NT2/D1 (cell line): ENCODE measurements at regions not wholly inside any gene's neighbourhood (a gene's known extent, or its start where the extent isn't known, plus 50 kb on each side); places are given as distances from the start of the nearest gene placed in this dataset.
A peak's percentile ranks its signal among the peaks of the same experiment; 100 is the strongest.

Experiments
- DNase-seq: peaks from one replicate; pipeline ENCODE4 v3.0.0-alpha.2; 2011; ENCODE audit warnings: low read depth, low spot score
- H3K27me3 ChIP-seq: 2 replicates; pipeline ENCODE4 v1.6.0; 2011; ENCODE audit warnings: mild to moderate bottlenecking; ENCODE audit not compliant: insufficient read length, insufficient read depth
- H3K36me3 ChIP-seq: 2 replicates; pipeline ENCODE4 v1.6.1; 2011; ENCODE audit warnings: mild to moderate bottlenecking, low read length, mixed read lengths; ENCODE audit not compliant: insufficient read depth, insufficient read length
- H3K4me1 ChIP-seq: 2 replicates; pipeline ENCODE4 v1.5.1; 2011; ENCODE audit not compliant: insufficient read depth, insufficient read length
- H3K4me3 ChIP-seq: 2 replicates; pipeline ENCODE4 v1.5.1; 2011; ENCODE audit warnings: low read depth; ENCODE audit not compliant: insufficient read length
- H3K9ac ChIP-seq: 2 replicates; pipeline ENCODE4 v1.6.0; 2011; ENCODE audit warnings: low read depth; ENCODE audit not compliant: insufficient read length
- H3K9me3 ChIP-seq: 2 replicates; pipeline ENCODE4 v1.5.1; 2011; ENCODE audit warnings: mild to moderate bottlenecking, low read length; ENCODE audit not compliant: insufficient read depth
- SUZ12 ChIP-seq: IDR thresholded peaks from 2 replicates; pipeline ENCODE4 v1.6.1; 2011; ENCODE audit not compliant: insufficient read length, insufficient read depth; ENCODE audit errors: extremely low read depth
- YY1 ChIP-seq: IDR thresholded peaks from 2 replicates; pipeline ENCODE4 v1.6.1; 2011; ENCODE audit not compliant: insufficient read length, insufficient read depth
- ZNF274 ChIP-seq: IDR thresholded peaks from 2 replicates; pipeline ENCODE4 v1.6.1; 2011; ENCODE audit warnings: mild to moderate bottlenecking, low read depth, low read length

DNA sequence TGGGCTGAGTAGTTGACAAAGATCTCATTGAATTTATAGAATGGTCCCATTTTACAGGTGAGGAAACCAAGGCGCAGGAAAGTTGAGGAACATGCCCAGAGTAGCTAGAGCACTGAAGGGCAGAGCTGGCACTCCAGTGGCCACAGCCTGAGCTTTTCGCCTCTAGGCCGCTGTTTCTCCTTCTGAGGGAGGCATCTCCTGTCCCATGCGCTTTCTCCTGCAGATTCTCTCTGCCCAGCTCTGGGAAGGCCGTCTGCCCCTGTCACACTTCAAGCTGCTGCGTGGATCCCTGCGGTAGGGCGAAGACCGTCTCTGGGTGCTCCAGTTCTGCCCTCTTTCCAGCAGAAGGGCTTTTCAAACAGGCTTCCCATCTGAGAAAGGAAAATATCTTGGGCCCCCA, 159.9 kb downstream of the ACTL8 start:
- Histone ChIP-seq H3K27me3 (no peaks in the 10 kb centered on the region), H3K9ac (no peak overlapping the region), H3K9me3 (no peaks in the 10 kb centered on the region), H3K4me3 (no peak overlapping the region), H3K36me3 (no peaks in the 10 kb centered on the region), H3K4me1 (no peaks in the 10 kb centered on the region)
- TF ChIP-seq ZNF274 (no peak), YY1 (no peak), SUZ12 (no peak)
- DNase-seq, result no peak

DNA sequence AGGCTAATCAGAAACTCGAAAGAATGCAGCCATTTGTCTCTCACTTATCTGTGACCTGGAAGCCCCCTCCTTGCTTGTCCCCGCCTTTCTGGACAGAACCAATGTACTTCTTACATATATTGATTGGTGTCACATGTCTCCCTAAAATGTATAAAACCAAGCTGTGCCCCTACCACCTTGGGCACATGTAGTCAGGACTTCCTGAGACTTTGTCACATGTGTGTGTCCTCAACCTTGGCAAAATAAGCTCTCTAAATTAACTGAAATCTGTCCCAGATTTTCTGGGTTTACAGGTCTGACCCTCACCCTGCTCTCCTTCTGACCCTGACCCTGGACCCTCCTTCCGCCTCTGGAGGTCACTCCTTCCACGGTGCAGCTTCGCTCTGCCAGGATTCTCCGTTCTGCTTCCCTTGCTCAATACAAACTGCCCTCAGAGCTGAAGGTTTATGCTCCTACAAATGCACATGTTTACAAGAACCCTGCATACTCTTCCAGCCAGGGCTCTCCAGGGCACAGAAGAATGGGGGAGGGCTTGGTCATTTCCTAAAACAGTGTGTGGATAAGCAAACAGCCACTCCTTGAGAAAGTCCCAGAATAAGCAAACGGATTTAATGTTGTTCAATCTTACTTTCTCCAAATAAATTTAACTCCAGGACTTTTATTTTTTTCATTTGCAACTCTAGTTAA, 160.5 kb downstream of the ACTL8 start:
- no peak overlapping the region for H3K9ac ChIP-seq
- no peak for DNase-seq
- peaks cover 6% of the 10 kb centered on the region for H3K27me3 ChIP-seq
- H3K9me3 ChIP-seq, result no peaks in the 10 kb centered on the region
- H3K4me1 ChIP-seq, result no peaks in the 10 kb centered on the region
- H3K4me3 ChIP-seq, result no peak overlapping the region
- H3K36me3 ChIP-seq, result no peaks in the 10 kb centered on the region
- TF ChIP-seq SUZ12, result no peak
- no peak for TF ChIP-seq YY1
- TF ChIP-seq ZNF274, result no peak

DNA sequence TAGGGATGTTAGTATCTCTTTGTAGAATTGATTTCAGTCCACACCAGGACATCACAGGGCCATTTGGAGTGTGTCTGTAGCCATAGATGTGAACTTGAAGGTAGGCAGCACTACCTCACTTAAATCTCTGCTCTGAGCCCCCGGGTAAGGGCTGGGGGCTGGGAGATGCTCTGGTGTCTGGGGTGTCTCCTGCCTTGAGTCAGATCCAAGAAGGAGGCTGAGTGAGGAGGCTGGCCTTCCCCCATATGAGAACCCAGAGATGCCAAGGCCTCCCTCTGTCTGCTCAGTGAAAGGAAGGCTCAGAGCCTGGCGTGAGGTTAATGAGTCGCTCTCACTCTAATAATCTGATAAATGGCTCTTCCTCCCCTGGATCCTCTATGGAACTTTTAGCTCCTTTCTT, 161.6 kb downstream of the ACTL8 start:
- Histone ChIP-seq H3K27me3 (peaks cover 17% of the 10 kb centered on the region), H3K9ac (no peak overlapping the region), H3K4me3 (no peak overlapping the region), H3K36me3 (no peaks in the 10 kb centered on the region), H3K4me1 (no peaks in the 10 kb centered on the region), H3K9me3 (no peaks in the 10 kb centered on the region)
- no peak for DNase-seq
- TF ChIP-seq YY1 (no peak), ZNF274 (no peak), SUZ12 (no peak)

- no peak overlapping the region for H3K4me3 ChIP-seq
- H3K9ac ChIP-seq, result no peak overlapping the region
- DNase-seq, result peak; percentile 49
- H3K9me3 ChIP-seq, result no peaks in the 10 kb centered on the region
- no peaks in the 10 kb centered on the region for H3K36me3 ChIP-seq
- TF ChIP-seq SUZ12 (no peak), ZNF274 (no peak), YY1 (no peak)
- H3K27me3 ChIP-seq, result peaks cover 22% of the 10 kb centered on the region
- no peaks in the 10 kb centered on the region for H3K4me1 ChIP-seq
Observed at GRCh38 chr1:17919525-17920439, 164.6 kb downstream of the ACTL8 start.

- H3K27me3 ChIP-seq, result peaks cover 22% of the 10 kb centered on the region
- no peaks in the 10 kb centered on the region for H3K9me3 ChIP-seq
- H3K4me1 ChIP-seq, result no peaks in the 10 kb centered on the region
- H3K4me3 ChIP-seq, result no peak overlapping the region
- no peak for TF ChIP-seq YY1
- no peak for TF ChIP-seq ZNF274
- no peak for TF ChIP-seq SUZ12
- no peak for DNase-seq
- H3K36me3 ChIP-seq, result no peaks in the 10 kb centered on the region
- no peak overlapping the region for H3K9ac ChIP-seq
Observed at GRCh38 chr1:17920881-17921640, 165.9 kb downstream of the ACTL8 start.

GRCh38 chr1:17922833-17923232, 167.7 kb downstream of the ACTL8 start:
- peak; percentile 23 for DNase-seq
- H3K9me3 ChIP-seq, result no peaks in the 10 kb centered on the region
- no peak overlapping the region for H3K9ac ChIP-seq
- no peaks in the 10 kb centered on the region for H3K4me1 ChIP-seq
- TF ChIP-seq SUZ12 (no peak), ZNF274 (no peak), YY1 (no peak)
- no peaks in the 10 kb centered on the region for H3K36me3 ChIP-seq
- peaks cover 22% of the 10 kb centered on the region for H3K27me3 ChIP-seq
- no peak overlapping the region for H3K4me3 ChIP-seq

- no peak overlapping the region for H3K9ac ChIP-seq
- H3K4me3 ChIP-seq, result no peak overlapping the region
- no peaks in the 10 kb centered on the region for H3K4me1 ChIP-seq
- no peaks in the 10 kb centered on the region for H3K9me3 ChIP-seq
- no peaks in the 10 kb centered on the region for H3K36me3 ChIP-seq
- DNase-seq, result no peak
- no peak for TF ChIP-seq ZNF274
- TF ChIP-seq YY1, result no peak
- no peak for TF ChIP-seq SUZ12
- H3K27me3 ChIP-seq, result peaks cover 23% of the 10 kb centered on the region
Observed at GRCh38 chr1:17923666-17924065, 168.5 kb downstream of the ACTL8 start.
